ENCODE measurements at regions not wholly inside any gene's neighbourhood (a gene's known extent, or its start where the extent isn't known, plus 50 kb on each side); places are given as distances from the start of the nearest gene placed in this dataset.

DNA sequence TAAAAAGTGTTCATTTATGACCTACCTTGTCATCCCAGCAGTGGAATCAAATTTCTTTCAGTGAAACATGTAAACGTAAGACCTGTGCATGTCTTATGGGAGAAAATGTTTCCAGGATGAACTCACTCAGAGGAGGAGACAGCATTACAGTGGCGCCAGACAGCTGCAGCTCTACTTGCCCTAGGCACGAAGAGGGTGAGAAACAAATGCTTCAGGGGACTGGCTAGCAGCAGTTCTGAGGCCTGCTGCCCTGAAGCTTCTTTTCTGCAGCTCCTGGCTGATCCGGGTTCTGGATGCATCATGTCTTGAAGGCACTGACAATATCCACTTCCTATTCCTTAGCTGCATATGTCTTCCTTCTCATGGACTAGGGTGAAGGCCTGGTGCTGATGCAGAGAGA, 120.2 kb downstream of the QRSL1 start:
- Histone ChIP-seq H3K18ac (ENCODE audit: low read length) (no peak overlapping the region), H3K27ac (ENCODE audit: low read depth, low read length) (no peak overlapping the region), H3K4me1 (ENCODE audit: control insufficient read depth, low read depth, low read length) (peaks cover 7% of the 10 kb centered on the region), H3K36me3 (ENCODE audit: control insufficient read depth, insufficient read depth, low read length) (no peaks in the 10 kb centered on the region), H3K4ac (ENCODE audit: low read depth, low read length) (no peak overlapping the region), H2BK5ac (ENCODE audit: low read length) (no peak overlapping the region), H4K8ac (ENCODE audit: low read depth, low read length) (no peak overlapping the region), H3K56ac (ENCODE audit: low read length) (no peak overlapping the region), H3K79me2 (ENCODE audit: control insufficient read depth, insufficient read depth, low read length) (no peaks in the 10 kb centered on the region), H3K27me3 (ENCODE audit: insufficient read depth, low read length, poor library complexity) (no peaks in the 10 kb centered on the region), H2BK120ac (ENCODE audit: low read depth, low read length) (no peak overlapping the region), H2BK15ac (replicated peaks; ENCODE audit: low read depth) (no peak overlapping the region), H3K4me3 (ENCODE audit: low read length) (no peak overlapping the region), H3K4me2 (ENCODE audit: low read length) (no peak overlapping the region), H3K79me1 (ENCODE audit: low read length) (no peaks in the 10 kb centered on the region), H4K5ac (ENCODE audit: low read length) (no peak overlapping the region), H3K9ac (ENCODE audit: low read length) (no peak overlapping the region), H3K23ac (ENCODE audit: low read length) (no peak overlapping the region), H2AK5ac (ENCODE audit: low read length) (no peak overlapping the region)
- peak; percentile 51 for DNase-seq
- no CpG with 5 or more reads among the region's 4 CpGs for WGBS (ENCODE audit: extremely low coverage, insufficient coverage, low lambda C conversion rate)

DNA sequence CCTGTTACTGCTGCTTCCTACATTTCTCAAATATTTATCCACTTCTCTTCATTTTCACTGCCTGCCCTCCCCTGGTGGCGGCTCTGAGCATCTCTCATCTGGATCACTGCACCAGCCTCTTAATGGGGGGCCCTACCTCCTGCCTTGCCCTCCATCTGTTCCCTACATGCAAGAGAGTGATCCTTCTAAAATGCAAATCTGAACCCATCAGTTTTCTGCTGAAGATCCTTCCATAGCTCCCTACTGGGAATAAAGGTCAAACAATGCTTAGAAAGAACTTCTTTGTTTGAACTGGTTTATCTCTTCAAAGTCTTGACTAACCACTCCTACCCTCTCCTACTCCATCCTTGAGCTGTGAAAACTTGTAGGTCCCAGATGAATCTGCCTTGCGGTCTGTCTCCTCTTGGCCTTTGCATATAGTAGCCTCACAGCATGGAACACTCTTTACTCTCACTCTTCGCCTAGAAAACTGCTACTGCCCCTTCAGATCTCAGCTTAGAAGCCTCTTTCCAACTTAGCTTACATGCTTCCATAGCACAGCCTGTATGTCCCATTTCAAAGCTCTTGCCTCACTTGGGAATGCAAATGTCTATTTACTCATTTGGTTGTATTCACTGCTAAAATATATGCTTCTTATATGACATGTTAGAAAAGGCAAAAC, 119.3 kb downstream of the QRSL1 start:
- H3K4me2 ChIP-seq (ENCODE audit: low read length): no peak overlapping the region
- no peak overlapping the region for H3K18ac ChIP-seq (ENCODE audit: low read length)
- no peak overlapping the region for H2AK5ac ChIP-seq (ENCODE audit: low read length)
- no peak overlapping the region for H3K23ac ChIP-seq (ENCODE audit: low read length)
- H3K56ac ChIP-seq (ENCODE audit: low read length): no peak overlapping the region
- H2BK5ac ChIP-seq (ENCODE audit: low read length): no peak overlapping the region
- no peak overlapping the region for H3K4me3 ChIP-seq (ENCODE audit: low read length)
- H3K4me1 ChIP-seq (ENCODE audit: control insufficient read depth, low read depth, low read length): peaks cover 7% of the 10 kb centered on the region
- no peak overlapping the region for H2BK15ac ChIP-seq (replicated peaks; ENCODE audit: low read depth)
- no peak overlapping the region for H3K4ac ChIP-seq (ENCODE audit: low read depth, low read length)
- no peak overlapping the region for H3K27ac ChIP-seq (ENCODE audit: low read depth, low read length)
- no peaks in the 10 kb centered on the region for H3K36me3 ChIP-seq (ENCODE audit: control insufficient read depth, insufficient read depth, low read length)
- peak; percentile 88 for DNase-seq
- H3K9ac ChIP-seq (ENCODE audit: low read length): no peak overlapping the region
- H3K27me3 ChIP-seq (ENCODE audit: insufficient read depth, low read length, poor library complexity): no peaks in the 10 kb centered on the region
- H4K5ac ChIP-seq (ENCODE audit: low read length): no peak overlapping the region
- no peaks in the 10 kb centered on the region for H3K79me1 ChIP-seq (ENCODE audit: low read length)
- no CpG with 5 or more reads among the region's 3 CpGs for WGBS (ENCODE audit: extremely low coverage, insufficient coverage, low lambda C conversion rate)
- no peak overlapping the region for H4K8ac ChIP-seq (ENCODE audit: low read depth, low read length)
- no peaks in the 10 kb centered on the region for H3K79me2 ChIP-seq (ENCODE audit: control insufficient read depth, insufficient read depth, low read length)
- H2BK120ac ChIP-seq (ENCODE audit: low read depth, low read length): no peak overlapping the region

DNA sequence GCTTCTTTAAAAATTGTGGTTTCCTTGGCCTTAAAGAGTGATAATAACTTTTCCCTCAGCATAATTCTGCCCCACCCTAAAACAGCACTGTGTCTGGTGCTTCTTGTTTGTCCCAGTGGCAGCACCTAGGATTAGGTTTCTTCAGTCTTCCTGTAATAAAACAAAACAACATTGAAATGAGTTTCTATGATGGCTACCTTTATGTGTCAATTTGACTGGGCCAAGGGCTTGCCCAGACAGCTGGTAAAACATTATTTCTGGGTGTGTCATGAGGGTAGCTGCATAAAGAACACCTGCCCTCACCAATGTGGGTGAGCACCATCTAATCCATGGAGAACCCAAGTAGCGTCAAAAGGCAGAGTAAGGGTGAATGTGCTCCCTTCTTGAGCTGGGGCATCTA, 117.8 kb downstream of the QRSL1 start:
- Histone ChIP-seq H3K4me2 (ENCODE audit: low read length) (no peak overlapping the region), H3K79me2 (ENCODE audit: control insufficient read depth, insufficient read depth, low read length) (no peaks in the 10 kb centered on the region), H4K5ac (ENCODE audit: low read length) (no peak overlapping the region), H3K9ac (ENCODE audit: low read length) (no peak overlapping the region), H2BK120ac (ENCODE audit: low read depth, low read length) (no peak overlapping the region), H3K56ac (ENCODE audit: low read length) (no peak overlapping the region), H2BK5ac (ENCODE audit: low read length) (no peak overlapping the region), H3K79me1 (ENCODE audit: low read length) (no peaks in the 10 kb centered on the region), H3K18ac (ENCODE audit: low read length) (no peak overlapping the region), H3K27ac (ENCODE audit: low read depth, low read length) (no peak overlapping the region), H3K23ac (ENCODE audit: low read length) (no peak overlapping the region), H4K8ac (ENCODE audit: low read depth, low read length) (no peak overlapping the region), H2AK5ac (ENCODE audit: low read length) (no peak overlapping the region), H3K4me1 (ENCODE audit: control insufficient read depth, low read depth, low read length) (peaks cover 7% of the 10 kb centered on the region), H2BK15ac (replicated peaks; ENCODE audit: low read depth) (no peak overlapping the region), H3K4me3 (ENCODE audit: low read length) (no peak overlapping the region), H3K36me3 (ENCODE audit: control insufficient read depth, insufficient read depth, low read length) (no peaks in the 10 kb centered on the region), H3K4ac (ENCODE audit: low read depth, low read length) (no peak overlapping the region), H3K27me3 (ENCODE audit: insufficient read depth, low read length, poor library complexity) (no peaks in the 10 kb centered on the region)
- no CpG with 5 or more reads among the region's 1 CpG for WGBS (ENCODE audit: extremely low coverage, insufficient coverage, low lambda C conversion rate)
- no peak for DNase-seq

DNA sequence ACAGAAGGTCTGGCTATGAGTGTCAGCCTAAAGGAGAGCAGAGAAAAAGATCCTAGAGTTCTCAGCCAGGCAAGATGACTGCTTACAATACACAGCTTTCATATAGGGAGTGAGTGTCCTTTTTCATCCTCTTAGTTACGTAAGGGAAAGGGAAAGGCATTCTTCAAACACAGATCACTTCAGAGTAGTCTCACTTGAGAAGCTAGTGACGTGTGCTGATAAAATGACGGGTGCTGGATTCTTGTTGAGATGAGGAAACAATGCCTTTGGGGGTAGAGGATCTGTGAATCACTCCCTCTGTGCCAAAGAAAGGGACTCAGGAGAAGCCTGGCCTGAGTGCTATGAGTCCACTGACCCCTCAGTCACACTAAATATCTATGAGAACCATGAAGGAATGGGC, 117.3 kb downstream of the QRSL1 start:
- Histone ChIP-seq H3K9ac (ENCODE audit: low read length) (no peak overlapping the region), H4K5ac (ENCODE audit: low read length) (no peak overlapping the region), H2AK5ac (ENCODE audit: low read length) (no peak overlapping the region), H3K23ac (ENCODE audit: low read length) (no peak overlapping the region), H3K27ac (ENCODE audit: low read depth, low read length) (no peak overlapping the region), H3K79me2 (ENCODE audit: control insufficient read depth, insufficient read depth, low read length) (no peaks in the 10 kb centered on the region), H4K8ac (ENCODE audit: low read depth, low read length) (no peak overlapping the region), H3K4me1 (ENCODE audit: control insufficient read depth, low read depth, low read length) (peaks cover 7% of the 10 kb centered on the region), H2BK120ac (ENCODE audit: low read depth, low read length) (no peak overlapping the region), H3K56ac (ENCODE audit: low read length) (no peak overlapping the region), H3K4ac (ENCODE audit: low read depth, low read length) (no peak overlapping the region), H3K27me3 (ENCODE audit: insufficient read depth, low read length, poor library complexity) (no peaks in the 10 kb centered on the region), H3K18ac (ENCODE audit: low read length) (no peak overlapping the region), H3K4me3 (ENCODE audit: low read length) (no peak overlapping the region), H3K4me2 (ENCODE audit: low read length) (no peak overlapping the region), H2BK5ac (ENCODE audit: low read length) (no peak overlapping the region), H3K79me1 (ENCODE audit: low read length) (no peaks in the 10 kb centered on the region), H3K36me3 (ENCODE audit: control insufficient read depth, insufficient read depth, low read length) (no peaks in the 10 kb centered on the region), H2BK15ac (replicated peaks; ENCODE audit: low read depth) (no peak overlapping the region)
- no CpG with 5 or more reads among the region's 3 CpGs for WGBS (ENCODE audit: extremely low coverage, insufficient coverage, low lambda C conversion rate)
- peak; percentile 76 for DNase-seq

DNA sequence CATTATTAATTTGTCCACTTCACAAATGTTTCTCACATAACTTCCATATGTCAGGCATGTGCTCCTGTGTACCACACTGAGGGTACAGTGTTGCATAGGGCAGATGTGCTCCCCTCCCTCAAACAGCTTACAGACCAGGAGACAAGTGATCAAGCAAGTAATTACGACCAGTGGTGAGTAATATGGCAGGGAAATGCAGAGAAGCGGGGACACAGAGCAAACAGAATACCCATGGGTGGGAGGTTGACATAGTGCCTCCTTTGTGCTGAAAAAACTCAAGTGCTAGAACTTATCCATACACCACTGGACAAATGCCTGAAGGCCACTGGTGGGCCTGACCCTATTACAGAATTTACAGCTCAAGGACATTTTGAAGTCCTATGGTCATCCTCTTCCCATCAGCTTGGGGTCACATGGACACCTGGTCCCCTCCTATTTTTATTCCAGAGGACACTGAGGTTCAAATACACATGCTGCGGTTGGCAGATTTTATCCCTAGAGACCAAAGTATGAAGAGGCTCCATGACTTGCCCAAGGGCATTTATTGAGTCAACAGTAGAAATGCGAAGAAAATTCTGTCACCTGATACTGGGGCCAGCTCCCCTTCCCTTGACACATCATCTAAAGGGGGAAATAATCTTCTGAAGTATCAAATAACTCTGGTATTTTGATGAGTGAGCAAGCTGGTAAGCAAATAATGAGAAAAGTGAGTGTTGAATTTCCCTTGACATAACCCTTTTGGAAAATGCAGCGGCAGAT, 116.6 kb downstream of the QRSL1 start:
- Histone ChIP-seq H3K27ac (ENCODE audit: low read depth, low read length) (no peak overlapping the region), H3K4me1 (ENCODE audit: control insufficient read depth, low read depth, low read length) (peaks cover 7% of the 10 kb centered on the region), H3K4me2 (ENCODE audit: low read length) (no peak overlapping the region), H2BK120ac (ENCODE audit: low read depth, low read length) (no peak overlapping the region), H2BK5ac (ENCODE audit: low read length) (no peak overlapping the region), H3K9ac (ENCODE audit: low read length) (no peak overlapping the region), H3K4ac (ENCODE audit: low read depth, low read length) (no peak overlapping the region), H3K79me2 (ENCODE audit: control insufficient read depth, insufficient read depth, low read length) (no peaks in the 10 kb centered on the region), H3K56ac (ENCODE audit: low read length) (no peak overlapping the region), H3K18ac (ENCODE audit: low read length) (no peak overlapping the region), H4K5ac (ENCODE audit: low read length) (no peak overlapping the region), H2BK15ac (replicated peaks; ENCODE audit: low read depth) (no peak overlapping the region), H2AK5ac (ENCODE audit: low read length) (no peak overlapping the region), H3K79me1 (ENCODE audit: low read length) (no peaks in the 10 kb centered on the region), H3K27me3 (ENCODE audit: insufficient read depth, low read length, poor library complexity) (no peaks in the 10 kb centered on the region), H3K23ac (ENCODE audit: low read length) (no peak overlapping the region), H3K36me3 (ENCODE audit: control insufficient read depth, insufficient read depth, low read length) (no peaks in the 10 kb centered on the region), H3K4me3 (ENCODE audit: low read length) (no peak overlapping the region), H4K8ac (ENCODE audit: low read depth, low read length) (no peak overlapping the region)
- no CpG with 5 or more reads among the region's 5 CpGs for WGBS (ENCODE audit: extremely low coverage, insufficient coverage, low lambda C conversion rate)
- no peak for DNase-seq

Measured in mesendoderm (in vitro differentiated cells).